ENCODE measurements at regions not wholly inside any gene's neighbourhood (a gene's known extent, or its start where the extent isn't known, plus 50 kb on each side); places are given as distances from the start of the nearest gene placed in this dataset.

DNA sequence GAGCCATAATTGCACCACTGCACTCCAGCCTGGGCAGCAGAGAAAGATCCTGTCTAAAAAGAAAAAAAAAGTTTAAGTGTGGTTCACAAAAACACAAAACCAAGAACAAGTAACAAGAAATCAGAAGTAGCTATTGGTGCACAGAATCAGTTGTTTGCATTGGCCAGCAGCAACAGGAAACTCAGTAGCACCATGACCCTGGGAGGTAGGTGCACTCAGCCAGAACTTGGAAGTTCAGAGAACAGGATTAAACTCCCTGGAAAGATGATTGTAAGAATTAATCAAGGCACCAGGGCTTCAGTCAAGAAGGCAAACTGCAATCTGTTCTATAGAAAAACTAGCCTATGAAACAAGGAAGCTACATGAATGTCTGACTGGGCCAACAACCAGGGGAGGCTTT, 267.9 kb downstream of the COL12A1 start:
- no peak for TF ChIP-seq EP300 (IDR thresholded peaks at IDR 0.05)
- no peak for TF ChIP-seq POLR2A (IDR thresholded peaks at IDR 0.05)
- TF ChIP-seq, protein P1, sequence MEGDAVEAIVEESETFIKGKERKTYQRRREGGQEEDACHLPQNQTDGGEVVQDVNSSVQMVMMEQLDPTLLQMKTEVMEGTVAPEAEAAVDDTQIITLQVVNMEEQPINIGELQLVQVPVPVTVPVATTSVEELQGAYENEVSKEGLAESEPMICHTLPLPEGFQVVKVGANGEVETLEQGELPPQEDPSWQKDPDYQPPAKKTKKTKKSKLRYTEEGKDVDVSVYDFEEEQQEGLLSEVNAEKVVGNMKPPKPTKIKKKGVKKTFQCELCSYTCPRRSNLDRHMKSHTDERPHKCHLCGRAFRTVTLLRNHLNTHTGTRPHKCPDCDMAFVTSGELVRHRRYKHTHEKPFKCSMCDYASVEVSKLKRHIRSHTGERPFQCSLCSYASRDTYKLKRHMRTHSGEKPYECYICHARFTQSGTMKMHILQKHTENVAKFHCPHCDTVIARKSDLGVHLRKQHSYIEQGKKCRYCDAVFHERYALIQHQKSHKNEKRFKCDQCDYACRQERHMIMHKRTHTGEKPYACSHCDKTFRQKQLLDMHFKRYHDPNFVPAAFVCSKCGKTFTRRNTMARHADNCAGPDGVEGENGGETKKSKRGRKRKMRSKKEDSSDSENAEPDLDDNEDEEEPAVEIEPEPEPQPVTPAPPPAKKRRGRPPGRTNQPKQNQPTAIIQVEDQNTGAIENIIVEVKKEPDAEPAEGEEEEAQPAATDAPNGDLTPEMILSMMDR (IDR thresholded peaks at IDR 0.05), result no peak

Measured in stomach (tissue), 4 donors.